ENCODE measurements at regions not wholly inside any gene's neighbourhood (a gene's known extent, or its start where the extent isn't known, plus 50 kb on each side); places are given as distances from the start of the nearest gene placed in this dataset.

DNA sequence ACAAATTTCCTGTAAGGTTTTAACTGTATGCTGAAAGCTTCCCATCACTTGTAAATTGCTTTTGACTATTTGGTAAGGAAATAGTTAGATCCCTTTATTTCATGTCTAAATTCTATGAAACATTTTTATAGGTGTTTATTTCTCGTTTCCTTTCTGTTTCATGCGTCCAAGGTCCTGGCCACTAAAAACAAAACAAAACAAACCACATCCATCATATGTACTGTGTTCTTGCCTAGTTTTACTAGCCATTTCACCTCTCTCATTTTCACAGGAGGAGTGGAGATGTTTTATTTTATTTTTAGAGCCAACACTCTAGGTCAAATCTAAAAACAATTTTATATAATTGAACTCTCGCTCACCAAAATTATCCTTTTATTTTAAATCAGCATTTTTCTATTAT is 375.2 kb upstream of the CTSO start:
- TF ChIP-seq MYC (IDR thresholded peaks at IDR 0.05; ENCODE audit: low read depth, low read length): no peak
- TF ChIP-seq, protein P1, sequence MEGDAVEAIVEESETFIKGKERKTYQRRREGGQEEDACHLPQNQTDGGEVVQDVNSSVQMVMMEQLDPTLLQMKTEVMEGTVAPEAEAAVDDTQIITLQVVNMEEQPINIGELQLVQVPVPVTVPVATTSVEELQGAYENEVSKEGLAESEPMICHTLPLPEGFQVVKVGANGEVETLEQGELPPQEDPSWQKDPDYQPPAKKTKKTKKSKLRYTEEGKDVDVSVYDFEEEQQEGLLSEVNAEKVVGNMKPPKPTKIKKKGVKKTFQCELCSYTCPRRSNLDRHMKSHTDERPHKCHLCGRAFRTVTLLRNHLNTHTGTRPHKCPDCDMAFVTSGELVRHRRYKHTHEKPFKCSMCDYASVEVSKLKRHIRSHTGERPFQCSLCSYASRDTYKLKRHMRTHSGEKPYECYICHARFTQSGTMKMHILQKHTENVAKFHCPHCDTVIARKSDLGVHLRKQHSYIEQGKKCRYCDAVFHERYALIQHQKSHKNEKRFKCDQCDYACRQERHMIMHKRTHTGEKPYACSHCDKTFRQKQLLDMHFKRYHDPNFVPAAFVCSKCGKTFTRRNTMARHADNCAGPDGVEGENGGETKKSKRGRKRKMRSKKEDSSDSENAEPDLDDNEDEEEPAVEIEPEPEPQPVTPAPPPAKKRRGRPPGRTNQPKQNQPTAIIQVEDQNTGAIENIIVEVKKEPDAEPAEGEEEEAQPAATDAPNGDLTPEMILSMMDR (IDR thresholded peaks at IDR 0.05; ENCODE audit: extremely low read depth in 1 of 2, insufficient read depth in 1 of 2, low read depth in 1 of 2, low read length in 2 of 2): no peak
- no peak for TF ChIP-seq POLR2A (IDR thresholded peaks at IDR 0.05; ENCODE audit: low read depth, low read length)
- TF ChIP-seq EZH2 (IDR thresholded peaks at IDR 0.05; ENCODE audit: borderline replicate concordance, low read depth, low read length, severe bottlenecking): no peak

Measured in endothelial cell of umbilical vein (primary cell).